ENCODE measurements at regions not wholly inside any gene's neighbourhood (a gene's known extent, or its start where the extent isn't known, plus 50 kb on each side); places are given as distances from the start of the nearest gene placed in this dataset.

DNA sequence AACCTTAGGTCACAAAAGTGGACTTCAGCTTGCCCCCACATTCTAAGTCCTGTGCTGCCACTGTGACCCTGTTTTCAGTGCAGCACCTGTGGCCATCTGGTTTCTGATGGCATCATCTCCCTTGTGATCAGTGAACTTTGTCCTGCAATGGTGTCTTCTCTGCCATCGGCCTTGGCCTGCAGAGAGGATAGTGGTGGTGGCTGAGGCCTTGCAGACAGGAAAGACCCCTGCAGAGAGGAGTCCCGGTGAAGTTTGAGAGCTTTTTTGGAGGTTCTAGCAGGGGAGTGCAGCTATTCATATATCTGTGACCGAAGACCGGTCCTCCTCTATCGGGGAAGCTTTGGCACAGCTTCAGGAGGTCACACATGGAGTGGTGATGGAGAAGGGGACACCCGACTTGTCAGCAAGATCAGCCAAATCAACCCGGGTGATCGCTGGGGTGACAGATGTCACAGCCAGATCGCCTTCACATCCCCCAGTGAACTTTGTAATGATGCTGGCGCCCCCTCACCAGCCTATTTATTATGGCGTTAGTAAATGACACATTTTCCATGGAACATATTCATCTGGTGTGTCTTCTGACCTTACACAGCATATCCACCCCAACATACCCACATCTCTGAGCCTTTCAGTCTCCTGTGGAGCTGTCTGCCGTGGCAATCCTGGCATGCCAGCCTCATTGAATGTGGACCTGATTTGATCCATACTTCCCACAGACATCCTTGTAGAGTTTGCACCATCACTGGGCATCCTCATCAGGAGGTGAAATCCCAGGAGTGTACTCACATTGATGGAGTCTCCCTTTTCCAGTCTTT lies 136.1 kb downstream of the PAPOLA start:
- DNase-seq (ENCODE audit: low read depth): no peak

DNA sequence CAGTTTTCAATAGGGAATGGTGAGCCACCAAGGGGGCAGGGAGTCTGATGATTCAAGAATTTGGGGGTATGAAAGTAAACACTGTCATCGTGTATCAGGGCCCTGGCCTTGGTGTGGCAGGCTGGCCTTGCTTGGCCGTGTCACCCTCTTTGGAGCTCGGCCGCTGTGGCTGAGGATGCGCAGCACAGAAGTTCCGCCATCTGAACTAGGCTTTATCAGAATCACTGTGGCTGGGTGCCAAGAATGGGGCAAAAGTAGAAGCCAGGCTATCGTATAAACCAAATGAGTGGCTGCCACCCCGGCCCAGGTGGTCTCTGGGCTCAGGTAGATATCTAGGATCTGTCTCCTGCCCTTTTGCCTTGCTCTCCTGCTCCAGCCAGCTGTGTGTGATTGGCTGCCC lies 137.4 kb downstream of the PAPOLA start:
- no peak for DNase-seq (ENCODE audit: low read depth)

DNA sequence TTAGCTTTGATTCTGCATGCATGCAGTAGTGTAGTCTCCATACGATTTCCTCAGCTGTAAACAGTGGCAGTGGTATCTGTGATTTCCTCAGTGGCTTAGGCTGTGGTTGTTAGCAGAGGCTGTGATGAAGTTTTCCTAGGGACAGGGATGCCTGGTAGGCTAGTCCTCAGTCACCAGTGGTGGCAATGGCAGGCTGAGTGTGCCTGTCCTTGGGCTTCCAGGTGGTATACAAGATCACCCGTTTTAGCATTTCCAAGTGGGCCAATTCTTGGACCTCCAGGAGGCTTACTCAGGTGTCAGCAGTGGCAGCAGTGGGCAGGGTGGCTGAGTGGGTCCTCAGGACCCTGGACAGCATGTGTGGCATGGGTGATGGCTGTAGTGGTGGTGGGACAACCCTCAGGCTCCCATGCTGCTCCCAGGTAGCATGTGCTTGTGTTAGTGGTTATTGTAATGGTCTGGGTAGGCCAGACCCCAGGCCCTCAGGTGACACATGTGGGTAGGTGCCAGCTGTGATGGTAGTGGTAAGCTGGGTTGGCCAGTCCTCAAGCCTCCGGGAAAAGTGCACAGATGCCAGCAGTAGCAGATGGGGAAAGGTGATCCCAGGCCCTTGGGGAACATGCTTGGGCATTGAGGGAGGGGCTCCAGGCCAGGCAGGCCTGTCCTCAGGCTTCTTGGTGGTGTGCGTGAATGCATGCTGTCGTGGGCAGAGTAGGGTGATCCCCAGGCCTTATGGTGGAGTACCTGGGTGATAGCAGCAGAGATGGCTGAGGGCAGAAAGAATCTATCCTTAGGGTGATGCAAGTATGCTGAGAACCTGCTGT lies 146.5 kb downstream of the PAPOLA start:
- DNase-seq (ENCODE audit: low read depth): no peak

DNA sequence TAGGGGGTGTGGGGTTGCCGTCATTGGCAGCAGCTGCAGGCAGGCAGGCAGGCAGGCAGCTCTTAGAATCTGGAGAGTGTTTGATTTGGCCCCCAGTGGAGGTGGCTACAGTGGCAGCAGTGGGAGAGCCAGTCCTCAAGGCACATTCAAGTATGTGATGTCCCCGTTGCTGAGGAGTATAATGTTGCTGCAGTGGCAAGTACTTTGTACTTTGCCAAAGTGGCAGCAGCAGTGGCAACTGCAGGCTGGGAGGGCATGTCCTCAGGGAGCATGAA lies 147.1 kb downstream of the PAPOLA start:
- DNase-seq (ENCODE audit: low read depth): no peak

DNA sequence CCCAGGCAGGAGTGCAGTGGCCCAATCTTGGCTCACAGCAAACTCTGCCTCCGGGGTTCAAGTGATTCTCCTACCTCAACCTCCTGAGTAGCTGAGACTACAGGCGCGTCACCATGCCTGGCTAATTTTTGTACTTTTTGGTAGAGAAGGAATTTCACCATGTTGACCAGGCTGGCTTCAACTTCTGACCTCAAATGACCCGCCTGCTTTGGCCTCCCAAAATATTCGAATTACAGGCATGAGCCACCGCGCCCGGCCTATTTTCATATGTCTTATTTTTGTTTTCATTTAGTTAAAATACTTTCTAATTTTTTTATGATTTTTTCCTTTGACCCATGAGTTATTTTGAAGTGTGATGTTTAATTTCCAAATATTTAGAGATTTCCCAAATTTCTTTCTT lies 143.6 kb upstream of the VRK1 start:
- DNase-seq (ENCODE audit: low read depth): no peak

DNA sequence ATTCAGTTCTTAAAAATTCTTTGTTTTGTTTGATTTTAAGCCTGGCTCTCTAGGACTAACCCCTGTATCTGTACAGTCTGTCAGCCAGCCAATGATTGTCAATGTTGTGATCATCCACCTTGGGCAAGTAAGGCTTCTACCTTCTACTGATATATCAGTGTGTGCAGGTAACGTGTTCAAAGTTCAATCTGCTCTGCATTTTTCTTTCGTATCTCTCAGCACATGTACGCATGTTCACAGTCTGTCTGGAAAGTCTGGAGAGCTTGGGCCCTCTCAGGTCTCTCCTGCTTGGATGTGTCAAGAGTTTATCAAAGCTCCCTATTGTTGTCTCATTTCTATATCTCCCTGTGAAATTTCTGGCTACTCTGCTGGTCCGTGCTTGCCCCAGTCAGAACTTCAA lies 138.6 kb upstream of the VRK1 start:
- no peak for DNase-seq (ENCODE audit: low read depth)

DNA sequence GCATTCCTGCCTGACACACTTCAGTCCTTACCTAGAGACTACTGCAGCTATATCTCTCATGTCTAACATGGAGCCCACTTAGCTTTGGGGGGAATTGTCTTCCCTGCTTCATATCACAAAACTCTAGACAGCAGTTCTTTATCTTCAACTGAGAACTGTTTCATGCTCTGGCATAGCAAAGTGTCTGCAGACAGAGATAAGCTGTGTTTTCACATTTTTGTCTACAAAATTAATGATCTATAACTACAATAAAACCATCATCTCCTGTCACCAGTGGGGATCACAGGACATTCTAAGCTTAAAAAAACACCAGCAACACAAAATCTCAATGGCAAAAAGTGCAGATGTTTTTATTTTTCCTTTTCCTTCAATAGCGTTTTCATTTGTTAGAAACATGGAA lies 137.1 kb upstream of the VRK1 start:
- no peak for DNase-seq (ENCODE audit: low read depth)

DNA sequence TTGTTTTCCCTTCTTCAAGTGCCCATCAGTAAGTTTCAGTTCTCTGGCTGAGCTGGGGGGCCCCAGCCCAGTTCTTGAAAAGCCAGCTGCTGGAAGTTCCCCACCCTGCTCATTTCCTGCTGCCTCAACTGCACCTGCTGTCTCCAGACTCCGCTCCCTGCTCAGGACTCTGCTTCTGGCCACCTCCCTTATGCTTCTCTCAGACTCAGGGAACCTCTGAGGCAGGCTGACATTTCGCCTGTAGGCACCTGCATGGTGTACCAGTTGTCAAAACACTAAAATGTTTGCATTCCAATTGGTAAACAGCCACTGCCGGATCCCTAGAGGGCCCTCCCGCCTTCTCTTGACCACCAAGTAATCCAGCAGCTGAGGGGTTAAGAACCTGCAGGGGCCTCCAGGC lies 136.5 kb upstream of the VRK1 start:
- no peak for DNase-seq (ENCODE audit: low read depth)

DNA sequence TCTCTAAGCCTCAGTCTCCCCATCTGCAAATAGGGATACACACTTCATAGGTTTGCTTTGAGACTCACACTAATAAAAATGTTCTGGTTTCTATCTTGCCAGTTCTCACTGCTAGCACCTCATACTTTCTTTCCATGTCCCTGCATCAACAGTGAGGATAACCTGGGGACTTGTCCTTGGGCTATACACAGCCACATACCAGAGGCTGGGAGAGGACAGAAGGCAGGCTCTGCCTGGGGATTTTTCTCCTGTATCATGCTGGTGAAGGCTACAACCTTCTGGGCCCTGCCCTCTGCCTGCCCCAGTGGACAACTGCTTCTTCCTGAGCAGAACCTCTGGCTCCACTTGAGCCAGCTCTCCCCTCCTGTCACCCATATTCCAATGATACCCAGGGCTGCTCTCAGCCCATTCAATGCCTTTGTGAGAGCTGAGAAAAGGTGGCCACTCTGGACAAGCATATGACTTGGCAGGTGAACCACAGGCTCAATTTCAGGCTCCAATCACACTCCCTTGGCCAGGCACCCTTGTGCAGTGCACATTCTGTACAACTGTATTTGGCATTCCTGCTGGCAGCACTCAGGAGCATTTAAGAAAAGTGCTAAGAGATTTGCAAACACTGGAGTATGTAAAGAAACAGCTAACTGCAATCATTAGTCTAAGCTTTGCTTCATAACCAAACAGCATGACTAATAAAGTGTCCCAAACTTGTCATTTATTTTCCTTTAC lies 135.8 kb upstream of the VRK1 start:
- DNase-seq (ENCODE audit: low read depth): no peak

DNA sequence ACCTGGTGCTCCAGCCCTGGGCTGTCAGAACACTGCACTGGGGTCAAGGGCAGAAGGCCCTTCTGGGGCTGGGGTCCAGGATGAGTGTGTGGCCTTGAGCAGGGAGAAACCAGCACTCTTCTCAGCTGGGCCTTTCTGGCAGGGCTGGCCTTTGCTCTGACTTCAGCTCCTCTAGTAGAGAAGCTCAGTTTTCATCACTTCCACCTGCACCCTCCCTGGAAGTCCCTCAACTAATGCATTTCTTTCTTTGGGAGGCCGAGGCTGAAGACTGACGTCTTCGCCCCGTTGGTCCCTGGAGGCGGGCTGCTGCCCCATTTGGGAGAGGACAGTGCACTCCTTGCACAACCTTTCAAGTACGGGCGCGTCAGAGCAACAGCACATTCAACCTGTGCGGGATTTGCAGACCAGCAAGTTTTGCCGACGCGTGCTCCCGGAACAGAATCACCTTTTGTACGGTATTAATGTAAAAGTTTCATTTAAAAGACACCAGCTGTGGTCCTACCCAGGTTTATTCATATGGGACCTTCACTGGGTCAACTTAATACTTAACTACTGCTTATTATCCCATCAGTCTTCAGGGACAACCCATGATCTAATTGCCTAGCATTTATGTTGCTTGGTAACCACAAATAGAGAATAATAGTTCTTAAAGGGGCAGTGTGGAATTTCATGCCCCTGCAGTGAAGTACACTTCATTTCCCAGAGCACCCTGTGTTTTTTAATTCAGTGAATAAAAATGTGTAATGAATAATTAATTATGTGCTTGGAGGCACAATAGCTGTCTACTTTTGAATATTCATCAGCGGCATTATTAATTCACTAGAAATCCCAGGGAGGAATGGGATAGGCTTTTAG lies 134.8 kb upstream of the VRK1 start:
- no peak for DNase-seq (ENCODE audit: low read depth)

DNA sequence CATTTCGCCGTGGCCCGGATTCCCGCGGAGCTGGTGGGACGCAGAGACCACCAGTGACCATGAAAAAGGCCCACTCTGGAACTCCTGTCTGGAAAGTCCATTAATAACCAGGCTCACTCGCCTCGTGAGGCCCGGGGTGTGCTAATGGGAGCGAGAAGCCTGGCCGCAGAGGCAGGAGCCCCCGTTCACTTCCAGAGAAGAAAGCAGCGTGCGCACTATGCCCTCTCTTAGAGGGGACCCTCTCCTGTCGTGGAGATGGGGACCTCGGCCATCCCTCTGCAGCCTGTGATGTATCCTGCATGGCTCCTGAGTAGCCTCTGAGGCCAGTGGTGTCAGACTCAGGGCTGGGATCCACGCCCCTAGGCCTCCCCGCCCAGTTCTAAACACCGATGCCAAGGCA lies 134.1 kb upstream of the VRK1 start:
- DNase-seq (ENCODE audit: low read depth): no peak

DNA sequence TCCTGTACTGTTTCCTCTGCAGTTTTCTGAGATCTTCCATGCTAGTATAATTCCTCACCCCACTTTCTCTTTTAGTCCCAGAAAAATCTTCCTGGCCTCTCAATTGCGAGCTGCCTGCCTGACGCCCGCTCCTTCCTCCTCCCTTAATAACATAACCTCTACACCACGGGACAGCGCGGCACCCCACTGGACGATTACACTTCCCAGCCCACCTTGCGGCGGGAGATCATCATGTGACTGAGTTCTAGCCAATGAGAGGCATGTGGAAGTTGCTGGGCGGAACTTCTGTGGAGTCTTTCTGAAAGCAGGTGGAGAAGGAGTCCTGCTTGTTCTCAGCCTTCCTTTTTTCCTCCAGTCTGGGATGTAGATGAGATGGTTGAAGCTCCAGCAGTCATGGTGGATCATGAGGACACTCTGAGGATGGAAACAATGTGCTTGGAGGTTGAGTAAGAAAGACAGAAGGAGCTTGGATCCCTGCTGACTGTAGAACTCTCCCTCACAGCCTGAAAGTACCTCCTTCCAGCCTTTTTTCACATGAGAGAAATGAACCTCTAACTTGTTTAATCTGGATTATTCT lies 133.6 kb upstream of the VRK1 start:
- no peak for DNase-seq (ENCODE audit: low read depth)

DNA sequence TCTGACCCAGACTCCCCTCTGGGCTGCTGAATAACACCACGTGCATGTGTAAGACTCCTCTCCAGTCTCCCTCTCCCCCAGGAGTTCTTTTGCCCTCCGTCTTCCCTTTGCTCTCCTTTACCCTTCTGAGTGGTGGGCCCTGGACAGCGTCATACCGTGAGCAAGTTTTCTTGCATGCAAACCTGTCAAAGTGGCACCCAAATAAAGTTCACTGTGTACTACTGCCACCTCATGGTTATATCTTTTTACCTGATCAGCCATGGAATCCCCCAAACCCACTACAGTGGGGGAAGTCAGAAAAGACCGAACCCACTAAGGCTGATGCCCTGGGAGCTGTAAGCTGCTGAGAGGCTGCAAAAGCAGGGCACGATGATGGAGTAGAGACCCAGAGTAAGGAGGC lies 131.1 kb upstream of the VRK1 start:
- DNase-seq (ENCODE audit: low read depth): no peak

DNA sequence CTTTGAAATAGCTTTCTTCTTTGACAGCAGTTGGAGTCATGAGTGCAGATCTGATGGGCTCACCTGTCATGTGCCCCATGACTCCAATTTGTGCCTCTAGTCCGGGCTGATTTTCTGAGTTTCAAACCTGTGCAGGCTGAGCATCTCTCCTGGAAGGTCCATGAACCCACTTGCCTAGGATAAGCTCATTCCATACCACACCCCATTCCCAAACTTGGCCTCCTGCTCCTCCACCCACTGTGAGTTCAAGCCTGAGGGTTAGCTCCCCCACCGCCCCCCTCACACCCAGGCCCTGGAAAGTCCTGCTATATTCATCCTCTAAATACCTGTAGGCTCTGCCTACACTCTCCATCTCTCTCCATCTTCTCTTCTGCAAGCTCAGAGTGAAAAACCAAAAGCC lies 126.8 kb upstream of the VRK1 start:
- DNase-seq (ENCODE audit: low read depth): no peak

DNA sequence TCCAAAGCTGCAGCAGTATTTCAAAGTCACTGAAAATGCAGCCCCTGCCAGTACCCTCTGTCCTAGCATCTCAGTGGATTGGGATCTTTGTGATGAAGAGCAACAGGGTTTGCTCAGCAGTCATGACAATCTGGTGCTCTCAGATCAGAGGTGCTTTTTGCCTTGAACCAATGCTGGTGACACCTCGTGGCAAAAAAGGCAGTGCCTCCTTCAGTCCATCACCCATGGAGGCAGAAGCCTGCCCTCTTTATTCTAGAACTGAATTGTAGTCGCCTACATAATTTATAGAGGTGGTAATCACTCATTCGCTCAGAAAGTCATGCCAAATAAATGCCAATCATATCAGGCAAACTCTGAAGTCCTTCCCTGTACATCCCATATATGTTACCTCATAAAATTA lies 126.0 kb upstream of the VRK1 start:
- no peak for DNase-seq (ENCODE audit: low read depth)

DNA sequence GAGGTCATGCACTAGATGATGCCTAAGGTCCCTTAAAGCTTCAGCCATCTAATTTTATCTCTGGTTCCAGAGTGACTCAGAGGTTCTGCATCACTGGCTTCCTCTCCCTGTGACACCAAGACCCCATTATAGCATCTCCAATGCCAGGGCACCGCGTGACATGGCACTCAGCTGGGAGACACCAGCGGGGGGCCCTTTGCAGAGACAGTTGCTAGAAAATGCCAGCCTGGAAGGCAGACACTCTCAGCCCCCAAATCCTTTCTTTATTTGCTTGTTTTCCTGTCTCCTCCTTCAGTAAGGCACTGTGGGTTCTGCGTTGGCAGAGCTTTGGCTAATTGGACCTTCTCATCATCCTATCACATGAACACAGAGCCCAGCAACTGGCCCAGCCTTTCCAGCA lies 123.5 kb upstream of the VRK1 start:
- no peak for DNase-seq (ENCODE audit: low read depth)

DNA sequence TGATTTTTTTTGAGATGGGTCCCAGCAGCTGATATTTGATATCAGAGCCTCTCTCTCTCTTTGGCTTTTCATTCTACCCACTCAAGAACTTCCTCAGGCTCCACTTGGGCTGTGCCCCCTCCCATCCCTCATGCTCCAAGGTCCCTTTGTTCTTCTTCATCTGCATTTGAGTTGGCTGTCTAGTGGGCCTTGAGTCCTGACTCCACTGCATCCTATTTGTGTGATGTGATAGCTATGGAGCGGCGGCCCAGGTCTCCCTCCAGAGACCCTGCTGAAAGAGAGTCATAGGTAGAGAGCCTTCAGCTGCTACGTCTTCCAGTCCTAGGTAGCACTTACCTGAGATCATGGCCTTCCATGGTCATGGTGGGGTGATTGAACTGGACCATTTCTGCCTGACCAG lies 123.1 kb upstream of the VRK1 start:
- DNase-seq (ENCODE audit: low read depth): no peak

DNA sequence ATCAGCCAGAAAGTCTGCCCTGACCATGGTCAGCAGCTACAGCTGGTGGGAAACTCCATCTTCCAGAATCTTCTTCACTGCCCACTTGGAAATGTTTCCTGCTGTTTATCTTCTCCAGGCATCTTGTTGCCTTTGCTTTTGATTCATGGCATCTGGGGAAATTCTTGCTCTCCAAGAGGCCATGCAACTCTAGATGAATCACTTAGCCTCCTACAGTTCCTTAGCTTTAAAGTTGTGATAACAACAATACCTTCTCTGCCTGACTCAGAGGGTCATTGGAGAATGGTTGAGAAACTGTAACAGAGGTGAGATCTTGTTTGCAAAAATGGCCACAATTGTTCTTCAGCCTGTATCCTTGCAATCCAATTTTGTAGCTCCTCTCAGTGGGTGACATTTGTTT lies 121.0 kb upstream of the VRK1 start:
- no peak for DNase-seq (ENCODE audit: low read depth)

DNA sequence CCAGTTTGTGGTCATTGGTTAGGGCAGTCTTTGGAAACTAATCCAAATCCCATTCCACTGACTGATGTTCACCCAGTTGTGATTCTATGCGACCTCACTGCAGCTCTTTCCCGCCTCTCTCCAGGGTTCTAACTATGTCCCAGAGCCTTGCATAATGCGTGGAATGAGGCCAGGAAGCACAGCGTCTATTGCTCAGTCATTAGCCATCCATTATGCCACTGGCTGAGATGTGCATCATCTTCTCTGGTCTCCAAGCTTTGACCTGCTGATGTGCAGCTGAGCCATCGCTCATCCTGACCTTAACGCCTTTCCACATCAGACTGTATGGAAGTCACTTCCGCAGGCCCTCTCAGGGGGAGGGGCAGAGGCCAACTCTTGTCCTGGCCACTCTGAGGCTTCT lies 115.4 kb upstream of the VRK1 start:
- DNase-seq (ENCODE audit: low read depth): no peak

DNA sequence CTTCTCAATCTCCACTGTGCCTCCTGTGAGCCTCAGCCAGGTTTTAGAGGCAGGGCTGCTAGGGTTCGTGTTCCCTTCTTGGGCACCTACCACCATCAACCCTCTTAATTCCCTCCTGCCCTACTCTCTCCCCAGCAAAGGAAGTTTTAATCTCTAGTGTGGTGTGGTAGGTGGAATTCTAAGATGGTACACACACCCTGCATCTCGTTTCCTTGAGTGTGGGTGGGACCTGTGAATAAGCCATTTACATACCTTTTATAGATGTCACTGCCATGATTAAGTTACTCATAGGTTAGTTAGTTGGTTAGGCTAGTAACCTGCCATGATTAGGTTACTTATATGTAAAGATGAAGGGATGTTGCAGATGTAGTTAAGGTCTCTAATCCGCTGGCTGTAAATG lies 114.8 kb upstream of the VRK1 start:
- no peak for DNase-seq (ENCODE audit: low read depth)

DNA sequence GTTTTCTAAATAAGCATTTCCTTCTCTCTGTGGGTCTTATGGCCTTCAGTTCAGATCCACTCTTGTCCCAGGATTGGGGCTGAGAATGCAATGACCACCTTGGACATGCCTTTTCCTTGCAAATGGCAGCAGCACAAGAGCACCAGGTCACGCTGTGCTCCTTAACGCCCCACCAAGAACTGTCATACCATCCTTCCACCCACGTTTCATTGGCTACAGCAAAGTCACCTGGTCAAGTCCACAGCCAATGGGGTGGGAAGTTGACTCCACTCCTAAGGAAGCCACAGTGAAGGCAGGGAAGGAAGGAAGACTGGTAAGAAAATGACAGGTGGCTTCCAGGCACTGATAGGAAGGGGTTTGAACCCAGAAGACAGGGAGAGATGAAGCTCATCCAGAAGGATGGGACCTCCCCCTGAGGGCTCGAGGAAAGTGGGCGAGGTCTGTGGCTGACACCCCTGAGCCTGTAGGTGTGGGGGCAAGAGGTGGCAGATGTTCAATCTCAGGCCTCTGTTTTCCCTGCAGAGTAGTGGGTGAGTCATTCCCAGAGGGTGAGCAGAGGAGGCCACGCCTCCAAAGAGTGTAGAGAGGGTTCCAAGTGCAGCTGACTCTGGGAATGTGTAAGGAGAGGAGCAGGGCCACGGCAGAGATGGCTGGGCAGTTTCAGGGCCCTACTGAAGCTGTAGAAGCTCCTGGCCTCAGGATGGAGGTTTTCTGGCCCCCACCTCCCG lies 113.5 kb upstream of the VRK1 start:
- no peak for DNase-seq (ENCODE audit: low read depth)

All from T follicular helper cell (primary cell).